ENCODE measurements at regions not wholly inside any gene's neighbourhood (a gene's known extent, or its start where the extent isn't known, plus 50 kb on each side); places are given as distances from the start of the nearest gene placed in this dataset.

- WGBS, 2 donors (ENCODE audit: extremely low coverage in 2 of 2, insufficient read length in 2 of 2, insufficient replicate concordance in 1 of 2), result no CpG with 5 or more reads among the region's 3 CpGs
- H3K23ac ChIP-seq (ENCODE audit: low read depth, low read length, poor library complexity), result no peak overlapping the region
- H3K9ac ChIP-seq (ENCODE audit: low read depth, low read length, poor library complexity), result no peak overlapping the region
- no peaks in the 10 kb centered on the region for H3K9me3 ChIP-seq (replicated peaks in 1 of 2; ENCODE audit: control insufficient read depth in 2 of 2, insufficient read depth in 1 of 2, low read depth in 1 of 2, low read length in 2 of 2)
- H2AFZ ChIP-seq (ENCODE audit: low read length), result no peak overlapping the region
- no peak overlapping the region for H3K4me3 ChIP-seq (ENCODE audit: low read length in 2 of 2)
- no peaks in the 10 kb centered on the region for H3K79me1 ChIP-seq (ENCODE audit: low read depth, low read length)
- no peak overlapping the region for H3K18ac ChIP-seq (ENCODE audit: low read length)
- no peak overlapping the region for H4K8ac ChIP-seq (ENCODE audit: low read depth, low read length)
- H2BK15ac ChIP-seq (ENCODE audit: low read length), result no peak overlapping the region
- H3K4ac ChIP-seq (ENCODE audit: low read length), result no peak overlapping the region
- no peak overlapping the region for H3K14ac ChIP-seq (ENCODE audit: low read length)
- no peak overlapping the region for H4K91ac ChIP-seq (ENCODE audit: low read depth, low read length, poor library complexity)
- H3K27ac ChIP-seq (replicated peaks; ENCODE audit: low read length), result no peak overlapping the region
- H3K4me2 ChIP-seq (ENCODE audit: insufficient read depth, low read length, poor library complexity, severe bottlenecking), result no peak overlapping the region
- H3K36me3 ChIP-seq (replicated peaks in 1 of 2; ENCODE audit: control insufficient read depth in 2 of 2, insufficient read depth in 2 of 2, low read length in 2 of 2), result no peaks in the 10 kb centered on the region
- no peak overlapping the region for H2BK120ac ChIP-seq (ENCODE audit: low read depth, low read length)
- no peak overlapping the region for H2BK12ac ChIP-seq (ENCODE audit: low read length)
- no peaks in the 10 kb centered on the region for H3K27me3 ChIP-seq (ENCODE audit: control insufficient read depth in 3 of 3, insufficient read depth in 3 of 3, low read depth in 1 of 3, low read length in 3 of 3)
- peaks cover 1 to 2% of the 10 kb centered on the region in 2 donors for H3K4me1 ChIP-seq (ENCODE audit: control insufficient read depth in 2 of 2, insufficient read depth in 1 of 2, low read depth in 1 of 2, low read length in 2 of 2)
- no peak overlapping the region for H2BK5ac ChIP-seq (ENCODE audit: low read length)
- no peak overlapping the region for H2AK5ac ChIP-seq (ENCODE audit: low read depth, low read length)
- DNase-seq (ENCODE audit: low spot score), result no peak
Measured at GRCh38 chr5:89499787-89500186, 616.8 kb upstream of the MEF2C start.

GRCh38 chr5:89498699-89499098 is 615.7 kb upstream of the MEF2C start:
- Histone ChIP-seq H2BK5ac (ENCODE audit: low read length) (no peak overlapping the region), H3K9ac (ENCODE audit: low read depth, low read length, poor library complexity) (no peak overlapping the region), H2AFZ (ENCODE audit: low read length) (peak overlapping the region; percentile 10), H4K8ac (ENCODE audit: low read depth, low read length) (no peak overlapping the region), H3K79me1 (ENCODE audit: low read depth, low read length) (no peaks in the 10 kb centered on the region), H2BK120ac (ENCODE audit: low read depth, low read length) (no peak overlapping the region), H3K4me3 (ENCODE audit: low read length in 2 of 2) (no peak overlapping the region), H3K27ac (replicated peaks; ENCODE audit: low read length) (no peak overlapping the region), H2BK12ac (ENCODE audit: low read length) (no peak overlapping the region), H3K36me3 (replicated peaks in 1 of 2; ENCODE audit: control insufficient read depth in 2 of 2, insufficient read depth in 2 of 2, low read length in 2 of 2) (no peaks in the 10 kb centered on the region), H3K27me3 (ENCODE audit: control insufficient read depth in 3 of 3, insufficient read depth in 3 of 3, low read depth in 1 of 3, low read length in 3 of 3) (no peaks in the 10 kb centered on the region), H3K23ac (ENCODE audit: low read depth, low read length, poor library complexity) (no peak overlapping the region), H4K91ac (ENCODE audit: low read depth, low read length, poor library complexity) (no peak overlapping the region), H2AK5ac (ENCODE audit: low read depth, low read length) (no peak overlapping the region), H3K9me3 (replicated peaks in 1 of 2; ENCODE audit: control insufficient read depth in 2 of 2, insufficient read depth in 1 of 2, low read depth in 1 of 2, low read length in 2 of 2) (no peaks in the 10 kb centered on the region), H3K14ac (ENCODE audit: low read length) (no peak overlapping the region), H3K18ac (ENCODE audit: low read length) (no peak overlapping the region), H3K4me1 (ENCODE audit: control insufficient read depth in 2 of 2, insufficient read depth in 1 of 2, low read depth in 1 of 2, low read length in 2 of 2) (peaks cover 1 to 2% of the 10 kb centered on the region in 2 donors), H2BK15ac (ENCODE audit: low read length) (no peak overlapping the region), H3K4me2 (ENCODE audit: insufficient read depth, low read length, poor library complexity, severe bottlenecking) (no peak overlapping the region), H3K4ac (ENCODE audit: low read length) (no peak overlapping the region)
- WGBS, 2 donors (ENCODE audit: extremely low coverage in 2 of 2, insufficient read length in 2 of 2, insufficient replicate concordance in 1 of 2), result no CpG with 5 or more reads among the region's 4 CpGs
- DNase-seq (ENCODE audit: low spot score), result no peak

- Histone ChIP-seq H3K4me2 (ENCODE audit: insufficient read depth, low read length, poor library complexity, severe bottlenecking) (no peak overlapping the region), H3K4ac (ENCODE audit: low read length) (no peak overlapping the region), H3K4me1 (ENCODE audit: control insufficient read depth in 2 of 2, insufficient read depth in 1 of 2, low read depth in 1 of 2, low read length in 2 of 2) (no peaks in the 10 kb centered on the region), H3K27me3 (ENCODE audit: control insufficient read depth in 3 of 3, insufficient read depth in 3 of 3, low read depth in 1 of 3, low read length in 3 of 3) (no peaks in the 10 kb centered on the region), H3K9me3 (replicated peaks in 1 of 2; ENCODE audit: control insufficient read depth in 2 of 2, insufficient read depth in 1 of 2, low read depth in 1 of 2, low read length in 2 of 2) (no peaks in the 10 kb centered on the region), H2AK5ac (ENCODE audit: low read depth, low read length) (no peak overlapping the region), H2BK12ac (ENCODE audit: low read length) (no peak overlapping the region), H3K27ac (replicated peaks; ENCODE audit: low read length) (no peak overlapping the region), H3K4me3 (ENCODE audit: low read length in 2 of 2) (no peak overlapping the region), H4K91ac (ENCODE audit: low read depth, low read length, poor library complexity) (no peak overlapping the region), H2AFZ (ENCODE audit: low read length) (no peak overlapping the region), H4K8ac (ENCODE audit: low read depth, low read length) (no peak overlapping the region), H3K36me3 (replicated peaks in 1 of 2; ENCODE audit: control insufficient read depth in 2 of 2, insufficient read depth in 2 of 2, low read length in 2 of 2) (no peaks in the 10 kb centered on the region), H2BK15ac (ENCODE audit: low read length) (no peak overlapping the region), H2BK120ac (ENCODE audit: low read depth, low read length) (no peak overlapping the region), H2BK5ac (ENCODE audit: low read length) (no peak overlapping the region), H3K18ac (ENCODE audit: low read length) (no peak overlapping the region), H3K14ac (ENCODE audit: low read length) (no peak overlapping the region), H3K79me1 (ENCODE audit: low read depth, low read length) (no peaks in the 10 kb centered on the region), H3K9ac (ENCODE audit: low read depth, low read length, poor library complexity) (no peak overlapping the region), H3K23ac (ENCODE audit: low read depth, low read length, poor library complexity) (no peak overlapping the region)
- WGBS, 2 donors (ENCODE audit: extremely low coverage in 2 of 2, insufficient read length in 2 of 2, insufficient replicate concordance in 1 of 2), result no CpG with 5 or more reads among the region's 1 CpG
- no peak for DNase-seq (ENCODE audit: low spot score)
Measured at GRCh38 chr5:89493414-89493813, 610.4 kb upstream of the MEF2C start.

- Histone ChIP-seq H3K4me1 (ENCODE audit: control insufficient read depth in 2 of 2, insufficient read depth in 1 of 2, low read depth in 1 of 2, low read length in 2 of 2) (peaks cover 0 to 2% of the 10 kb centered on the region in 2 donors), H3K27ac (replicated peaks; ENCODE audit: low read length) (no peak overlapping the region), H4K91ac (ENCODE audit: low read depth, low read length, poor library complexity) (no peak overlapping the region), H2BK5ac (ENCODE audit: low read length) (no peak overlapping the region), H3K9ac (ENCODE audit: low read depth, low read length, poor library complexity) (no peak overlapping the region), H3K79me1 (ENCODE audit: low read depth, low read length) (no peaks in the 10 kb centered on the region), H3K4me3 (ENCODE audit: low read length in 2 of 2) (no peak overlapping the region), H3K23ac (ENCODE audit: low read depth, low read length, poor library complexity) (no peak overlapping the region), H3K27me3 (ENCODE audit: control insufficient read depth in 3 of 3, insufficient read depth in 3 of 3, low read depth in 1 of 3, low read length in 3 of 3) (no peaks in the 10 kb centered on the region), H3K4ac (ENCODE audit: low read length) (no peak overlapping the region), H3K36me3 (replicated peaks in 1 of 2; ENCODE audit: control insufficient read depth in 2 of 2, insufficient read depth in 2 of 2, low read length in 2 of 2) (no peaks in the 10 kb centered on the region), H3K14ac (ENCODE audit: low read length) (no peak overlapping the region), H2BK12ac (ENCODE audit: low read length) (no peak overlapping the region), H2BK120ac (ENCODE audit: low read depth, low read length) (no peak overlapping the region), H3K18ac (ENCODE audit: low read length) (no peak overlapping the region), H2AFZ (ENCODE audit: low read length) (no peak overlapping the region), H2AK5ac (ENCODE audit: low read depth, low read length) (no peak overlapping the region), H4K8ac (ENCODE audit: low read depth, low read length) (no peak overlapping the region), H3K4me2 (ENCODE audit: insufficient read depth, low read length, poor library complexity, severe bottlenecking) (no peak overlapping the region), H2BK15ac (ENCODE audit: low read length) (no peak overlapping the region), H3K9me3 (replicated peaks in 1 of 2; ENCODE audit: control insufficient read depth in 2 of 2, insufficient read depth in 1 of 2, low read depth in 1 of 2, low read length in 2 of 2) (no peaks in the 10 kb centered on the region)
- WGBS, 2 donors (ENCODE audit: extremely low coverage in 2 of 2, insufficient read length in 2 of 2, insufficient replicate concordance in 1 of 2), result no CpG with 5 or more reads among the region's 1 CpG
- no peak for DNase-seq (ENCODE audit: low spot score)
Measured at GRCh38 chr5:89484962-89485361, 602.0 kb upstream of the MEF2C start.

All from neuronal stem cell (in vitro differentiated cells).